ENCODE measurements at regions not wholly inside any gene's neighbourhood (a gene's known extent, or its start where the extent isn't known, plus 50 kb on each side); places are given as distances from the start of the nearest gene placed in this dataset.

DNA sequence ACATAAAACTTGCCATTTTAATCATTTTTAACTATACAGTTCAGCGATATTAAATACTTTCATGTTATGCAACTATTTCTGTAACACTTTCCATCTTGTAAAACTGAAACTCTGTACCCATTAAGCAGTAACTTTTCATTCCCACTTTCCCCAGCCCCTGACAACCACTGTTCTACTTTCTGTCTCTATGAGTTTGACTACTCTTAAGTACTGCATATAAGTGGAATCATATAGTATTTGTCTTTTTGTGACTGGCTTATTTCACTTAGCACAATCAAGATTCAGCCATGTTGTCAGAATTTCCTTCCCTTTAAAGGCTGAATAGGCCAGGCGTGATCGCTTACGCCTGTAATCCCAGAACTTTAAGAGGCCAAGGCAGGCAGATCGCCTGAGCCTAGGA, 56.2 kb downstream of the ARHGAP35 start:
- TF ChIP-seq, protein P1, sequence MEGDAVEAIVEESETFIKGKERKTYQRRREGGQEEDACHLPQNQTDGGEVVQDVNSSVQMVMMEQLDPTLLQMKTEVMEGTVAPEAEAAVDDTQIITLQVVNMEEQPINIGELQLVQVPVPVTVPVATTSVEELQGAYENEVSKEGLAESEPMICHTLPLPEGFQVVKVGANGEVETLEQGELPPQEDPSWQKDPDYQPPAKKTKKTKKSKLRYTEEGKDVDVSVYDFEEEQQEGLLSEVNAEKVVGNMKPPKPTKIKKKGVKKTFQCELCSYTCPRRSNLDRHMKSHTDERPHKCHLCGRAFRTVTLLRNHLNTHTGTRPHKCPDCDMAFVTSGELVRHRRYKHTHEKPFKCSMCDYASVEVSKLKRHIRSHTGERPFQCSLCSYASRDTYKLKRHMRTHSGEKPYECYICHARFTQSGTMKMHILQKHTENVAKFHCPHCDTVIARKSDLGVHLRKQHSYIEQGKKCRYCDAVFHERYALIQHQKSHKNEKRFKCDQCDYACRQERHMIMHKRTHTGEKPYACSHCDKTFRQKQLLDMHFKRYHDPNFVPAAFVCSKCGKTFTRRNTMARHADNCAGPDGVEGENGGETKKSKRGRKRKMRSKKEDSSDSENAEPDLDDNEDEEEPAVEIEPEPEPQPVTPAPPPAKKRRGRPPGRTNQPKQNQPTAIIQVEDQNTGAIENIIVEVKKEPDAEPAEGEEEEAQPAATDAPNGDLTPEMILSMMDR (conservative IDR thresholded peaks at IDR 0.05; ENCODE audit: low read length): no peak
- no peak for TF ChIP-seq EZH2phosphoT487 (IDR thresholded peaks at IDR 0.05; ENCODE audit: borderline replicate concordance, low read depth, low read length)

Measured in OCI-LY7 (cell line).